ENCODE measurements at regions not wholly inside any gene's neighbourhood (a gene's known extent, or its start where the extent isn't known, plus 50 kb on each side); places are given as distances from the start of the nearest gene placed in this dataset.

GRCh38 chr5:142434322-142434612 is 109.4 kb upstream of the SPRY4 start:
- no peak for DNase-seq (ENCODE audit: low read depth)

- DNase-seq (ENCODE audit: low read depth), result peak; percentile 9
Measured at GRCh38 chr5:142433526-142434321, 108.9 kb upstream of the SPRY4 start.

GRCh38 chr5:142432961-142433360 is 108.1 kb upstream of the SPRY4 start:
- no peak for DNase-seq (ENCODE audit: low read depth)

- DNase-seq (ENCODE audit: low read depth), result no peak
Measured at GRCh38 chr5:142432369-142432863, 107.6 kb upstream of the SPRY4 start.

GRCh38 chr5:142428773-142429473 is 104.1 kb upstream of the SPRY4 start:
- DNase-seq (ENCODE audit: low read depth), result no peak

GRCh38 chr5:142428036-142428772 is 103.4 kb upstream of the SPRY4 start:
- no peak for DNase-seq (ENCODE audit: low read depth)

- no peak for DNase-seq (ENCODE audit: low read depth)
Measured at GRCh38 chr5:142427529-142427928, 102.7 kb upstream of the SPRY4 start.

- no peak for DNase-seq (ENCODE audit: low read depth)
Measured at GRCh38 chr5:142427015-142427364, 102.2 kb upstream of the SPRY4 start.

GRCh38 chr5:142426129-142427014 is 101.6 kb upstream of the SPRY4 start:
- no peak for DNase-seq (ENCODE audit: low read depth)

- peak; percentile 49 for DNase-seq (ENCODE audit: low read depth)
Measured at GRCh38 chr5:142425286-142426065, 100.7 kb upstream of the SPRY4 start.

GRCh38 chr5:142422429-142422828 is 97.6 kb upstream of the SPRY4 start:
- peak; percentile 16 for DNase-seq (ENCODE audit: low read depth)

GRCh38 chr5:142421621-142422397 is 97.0 kb upstream of the SPRY4 start:
- DNase-seq (ENCODE audit: low read depth), result no peak

- DNase-seq (ENCODE audit: low read depth), result no peak
Measured at GRCh38 chr5:142421228-142421617, 96.4 kb upstream of the SPRY4 start.

- DNase-seq (ENCODE audit: low read depth), result no peak
Measured at GRCh38 chr5:142420561-142421227, 95.9 kb upstream of the SPRY4 start.

- DNase-seq (ENCODE audit: low read depth), result no peak
Measured at GRCh38 chr5:142412581-142412980, 87.8 kb upstream of the SPRY4 start.

- no peak for DNase-seq (ENCODE audit: low read depth)
Measured at GRCh38 chr5:142411656-142412425, 87.0 kb upstream of the SPRY4 start.

- no peak for DNase-seq (ENCODE audit: low read depth)
Measured at GRCh38 chr5:142411103-142411502, 86.3 kb upstream of the SPRY4 start.

GRCh38 chr5:142408981-142409481 is 84.2 kb upstream of the SPRY4 start:
- DNase-seq (ENCODE audit: low read depth), result no peak

GRCh38 chr5:142408536-142408935 is 83.7 kb upstream of the SPRY4 start:
- DNase-seq (ENCODE audit: low read depth), result no peak

Measured in fibroblast of gingiva (primary cell).